CD14-positive monocyte (primary cell): ENCODE measurements at regions not wholly inside any gene's neighbourhood (a gene's known extent, or its start where the extent isn't known, plus 50 kb on each side); places are given as distances from the start of the nearest gene placed in this dataset.

Source experiments
- DNase-seq, 3 donors: peaks; one replicate each; pipeline ENCODE4 v3.0.0-alpha.2; 2011 to 2022
- H2AFZ ChIP-seq: 2 replicates; pipeline ENCODE4 v1.6.0; 2012; ENCODE audit warnings: mild to moderate bottlenecking, low read depth, low read length, inconsistent platforms; ENCODE audit not compliant: insufficient read depth, poor library complexity, severe bottlenecking
- H3K27ac ChIP-seq, 2 donors: 1 replicate in 1 of 2; 2 replicates in 1 of 2; pipeline ENCODE4 v1.5.1; 2012 to 2013; ENCODE audit warnings: low read length in 2 of 2, control low read depth in 1 of 2, inconsistent platforms in 1 of 2, low read depth in 1 of 2, mild to moderate bottlenecking in 1 of 2
- H3K27me3 ChIP-seq, 2 donors: one replicate each; pipeline versions ENCODE4 v1.6.0 to v1.6.1; 2011 to 2013; ENCODE audit warnings: low read length in 2 of 2; ENCODE audit not compliant: control insufficient read depth in 2 of 2, insufficient read depth in 2 of 2
- H3K36me3 ChIP-seq, 2 donors: replicated peaks in 1 of 2; 1 replicate in 1 of 2; 2 replicates in 1 of 2; pipeline versions ENCODE4 v1.5.1 to v1.6.1; 2012 to 2013; ENCODE audit warnings: low read length in 2 of 2, control low read depth in 1 of 2, inconsistent platforms in 1 of 2, mild to moderate bottlenecking in 1 of 2; ENCODE audit not compliant: insufficient read depth in 2 of 2, control insufficient read depth in 1 of 2
- H3K4me1 ChIP-seq, 2 donors: 1 replicate in 1 of 2; 2 replicates in 1 of 2; pipeline versions ENCODE4 v1.5.1 to v1.6.1; 2012 to 2013; ENCODE audit warnings: low read length in 2 of 2, control low read depth in 1 of 2, inconsistent platforms in 1 of 2, mild to moderate bottlenecking in 1 of 2, moderate library complexity in 1 of 2; ENCODE audit not compliant: insufficient read depth in 2 of 2, control insufficient read depth in 1 of 2
- H3K4me2 ChIP-seq: replicated peaks from 2 replicates; pipeline ENCODE3; 2012; ENCODE audit warnings: low read length, moderate library complexity, mild to moderate bottlenecking; ENCODE audit not compliant: poor library complexity, severe bottlenecking; ENCODE audit errors: extremely low read depth
- H3K4me3 ChIP-seq, 3 experiments: fragments of 200-600 bp in 1 of 3; sonication (generic) in 1 of 3; replicated peaks in 1 of 3; 1 replicate in 2 of 3; 2 replicates in 1 of 3; pipeline ENCODE4 v1.5.1; 2011 to 2013; ENCODE audit warnings: low read length in 3 of 3, mild to moderate bottlenecking in 3 of 3, control low read depth in 2 of 3, low read depth in 2 of 3, inconsistent platforms in 1 of 3, moderate library complexity in 1 of 3
- H3K79me2 ChIP-seq: 2 replicates; pipeline ENCODE4 v1.6.0; 2012; ENCODE audit warnings: mild to moderate bottlenecking, control low read depth, inconsistent platforms, low read length, moderate library complexity; ENCODE audit not compliant: insufficient read depth
- H3K9ac ChIP-seq: 2 replicates; pipeline ENCODE4 v1.6.0; 2017; ENCODE audit warnings: low read length, mild to moderate bottlenecking; ENCODE audit not compliant: insufficient read depth, poor library complexity, severe bottlenecking
- H3K9me3 ChIP-seq, 2 donors: replicated peaks in 1 of 2; 1 replicate in 1 of 2; 2 replicates in 1 of 2; pipeline versions ENCODE4 v1.5.1 to v1.6.1; 2012 to 2013; ENCODE audit warnings: low read length in 2 of 2, control low read depth in 1 of 2; ENCODE audit not compliant: control insufficient read depth in 1 of 2, insufficient read depth in 1 of 2
- H4K20me1 ChIP-seq: 2 replicates; pipeline ENCODE4 v1.6.0; 2012; ENCODE audit warnings: mild to moderate bottlenecking, low read length, control low read depth, moderate library complexity; ENCODE audit not compliant: insufficient read depth
- H3K27ac Mint-ChIP-seq, 7 donors: one replicate each; pipeline ENCODE4 v1.8.0; 2020; ENCODE audit warnings: mild to moderate bottlenecking in 7 of 7, mixed read lengths in 7 of 7, moderate library complexity in 6 of 7, inconsistent platforms in 2 of 7
- H3K27me3 Mint-ChIP-seq, 3 donors: one replicate each; pipeline ENCODE4 v1.8.0; 2021 to 2022; ENCODE audit warnings: low read depth in 3 of 3, mild to moderate bottlenecking in 3 of 3, mixed read lengths in 3 of 3, moderate library complexity in 3 of 3, inconsistent platforms in 1 of 3
- H3K36me3 Mint-ChIP-seq, 2 donors: one replicate each; pipeline ENCODE4 v1.8.0; 2020; ENCODE audit warnings: mixed read lengths in 2 of 2, inconsistent platforms in 1 of 2, mild to moderate bottlenecking in 1 of 2
- H3K4me1 Mint-ChIP-seq: one replicate; pipeline ENCODE4 v1.8.0; 2020; ENCODE audit warnings: mild to moderate bottlenecking, mixed read lengths
- H3K4me3 Mint-ChIP-seq, 2 donors: one replicate each; pipeline ENCODE4 v1.8.0; 2020; ENCODE audit warnings: mild to moderate bottlenecking in 2 of 2, mixed read lengths in 2 of 2, moderate library complexity in 1 of 2
- H3K9me3 Mint-ChIP-seq, 7 donors: one replicate each; pipeline ENCODE4 v1.8.0; 2020 to 2022; ENCODE audit warnings: mixed read lengths in 7 of 7, mild to moderate bottlenecking in 6 of 7, moderate library complexity in 6 of 7, inconsistent platforms in 2 of 7
- WGBS: methylation state at CpG from one replicate; pipeline ENCODE4 v1.1.5; 2013; ENCODE audit warnings: missing lambda C conversion rate; ENCODE audit not compliant: insufficient coverage; 5-methylcytosine and 5-hydroxymethylcytosine counted together
- intact Hi-C, 2 donors: fragments of 100-400 bp; cut with micrococcal nuclease; formaldehyde crosslinking; loops; one replicate each; pipeline versions ENCODE4 v1.15.0 to v1.15.1; 2023
- TF ChIP-seq, protein P1 (sequence below): fragments of 200-600 bp; IDR thresholded peaks from one replicate; pipeline ENCODE4 v1.8.0; 2022; ENCODE audit warnings: antibody characterized with exemption, mild to moderate bottlenecking

DNA sequence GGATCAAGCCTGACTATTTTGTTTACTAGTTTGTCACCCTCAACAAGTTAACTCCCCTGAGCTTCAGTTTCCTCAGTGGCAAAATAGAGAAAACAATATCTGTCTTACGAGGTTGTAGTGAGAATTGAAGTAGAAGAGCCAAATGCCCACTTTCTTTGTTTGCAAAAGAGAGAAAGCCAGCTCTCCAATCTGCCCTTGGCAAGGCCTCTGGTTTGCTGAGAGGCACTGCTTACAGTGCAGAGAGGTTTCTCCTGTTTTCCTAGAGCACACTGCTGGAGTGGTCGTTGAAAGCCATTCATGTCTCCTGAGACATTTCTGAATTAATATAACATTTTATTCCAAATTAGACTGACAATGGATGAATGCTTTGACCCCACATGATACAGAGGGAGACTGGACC is 260.5 kb upstream of the IGF1R start:
- no peak overlapping the region for H3K4me3 ChIP-seq
- H4K20me1 ChIP-seq = no peaks in the 10 kb centered on the region
- WGBS = 100% methylated on average over 1 of the region's 2 CpGs
- H3K27ac Mint-ChIP-seq = no peak overlapping the region
- DNase-seq = no peak
- TF ChIP-seq, protein P1, sequence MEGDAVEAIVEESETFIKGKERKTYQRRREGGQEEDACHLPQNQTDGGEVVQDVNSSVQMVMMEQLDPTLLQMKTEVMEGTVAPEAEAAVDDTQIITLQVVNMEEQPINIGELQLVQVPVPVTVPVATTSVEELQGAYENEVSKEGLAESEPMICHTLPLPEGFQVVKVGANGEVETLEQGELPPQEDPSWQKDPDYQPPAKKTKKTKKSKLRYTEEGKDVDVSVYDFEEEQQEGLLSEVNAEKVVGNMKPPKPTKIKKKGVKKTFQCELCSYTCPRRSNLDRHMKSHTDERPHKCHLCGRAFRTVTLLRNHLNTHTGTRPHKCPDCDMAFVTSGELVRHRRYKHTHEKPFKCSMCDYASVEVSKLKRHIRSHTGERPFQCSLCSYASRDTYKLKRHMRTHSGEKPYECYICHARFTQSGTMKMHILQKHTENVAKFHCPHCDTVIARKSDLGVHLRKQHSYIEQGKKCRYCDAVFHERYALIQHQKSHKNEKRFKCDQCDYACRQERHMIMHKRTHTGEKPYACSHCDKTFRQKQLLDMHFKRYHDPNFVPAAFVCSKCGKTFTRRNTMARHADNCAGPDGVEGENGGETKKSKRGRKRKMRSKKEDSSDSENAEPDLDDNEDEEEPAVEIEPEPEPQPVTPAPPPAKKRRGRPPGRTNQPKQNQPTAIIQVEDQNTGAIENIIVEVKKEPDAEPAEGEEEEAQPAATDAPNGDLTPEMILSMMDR = no peak
- H3K9me3 Mint-ChIP-seq = peaks cover 0 to 3% (median 2%) of the 10 kb centered on the region in 7 donors
- no peak overlapping the region for H3K27ac ChIP-seq
- peaks cover 0 to 11% (median 6%) of the 10 kb centered on the region in 3 donors for H3K27me3 Mint-ChIP-seq
- H3K9ac ChIP-seq = no peak overlapping the region
- no peak overlapping the region for H3K4me3 Mint-ChIP-seq
- no peak overlapping the region for H2AFZ ChIP-seq
- H3K4me1 Mint-ChIP-seq = no peaks in the 10 kb centered on the region
- H3K9me3 ChIP-seq = no peaks in the 10 kb centered on the region
- H3K4me1 ChIP-seq = no peaks in the 10 kb centered on the region
- no peaks in the 10 kb centered on the region for H3K27me3 ChIP-seq
- H3K79me2 ChIP-seq = no peaks in the 10 kb centered on the region
- no peaks in the 10 kb centered on the region for H3K36me3 ChIP-seq
- H3K36me3 Mint-ChIP-seq = no peaks in the 10 kb centered on the region
- intact Hi-C loops = no loop called here
- no peak overlapping the region for H3K4me2 ChIP-seq

- no peaks in the 10 kb centered on the region for H3K27me3 ChIP-seq
- no peaks in the 10 kb centered on the region for H3K9me3 ChIP-seq
- no peaks in the 10 kb centered on the region for H3K79me2 ChIP-seq
- H3K27ac ChIP-seq = no peak overlapping the region
- no peaks in the 10 kb centered on the region for H3K36me3 ChIP-seq
- no peak overlapping the region for H2AFZ ChIP-seq
- TF ChIP-seq, protein P1 = no peak
- H3K9me3 Mint-ChIP-seq = peaks cover 0 to 3% (median 0%) of the 10 kb centered on the region in 7 donors
- H3K4me1 ChIP-seq = no peaks in the 10 kb centered on the region
- WGBS = 100% methylated on average over 4 of the region's 7 CpGs
- no peak overlapping the region for H3K9ac ChIP-seq
- H3K36me3 Mint-ChIP-seq = no peaks in the 10 kb centered on the region
- H3K4me3 ChIP-seq = no peak overlapping the region
- peaks cover 5 to 11% (median 9%) of the 10 kb centered on the region in 3 donors for H3K27me3 Mint-ChIP-seq
- no peak for DNase-seq
- no peaks in the 10 kb centered on the region for H3K4me1 Mint-ChIP-seq
- no peaks in the 10 kb centered on the region for H4K20me1 ChIP-seq
- no peak overlapping the region for H3K4me3 Mint-ChIP-seq
- intact Hi-C loops = no loop called here
- H3K4me2 ChIP-seq = no peak overlapping the region
- H3K27ac Mint-ChIP-seq = no peak overlapping the region
These were observed 257.3 kb upstream of the IGF1R start for GRCh38 chr15:98390946-98391530.
